Epithelial cell of esophagus (primary cell): ENCODE measurements at regions not wholly inside any gene's neighbourhood (a gene's known extent, or its start where the extent isn't known, plus 50 kb on each side); places are given as distances from the start of the nearest gene placed in this dataset.
A peak's percentile ranks its signal among the peaks of the same experiment; 100 is the strongest.

Source experiments
- DNase-seq: peaks from one replicate; pipeline ENCODE4 v3.0.0; 2010; ENCODE audit warnings: low read depth
- H3K4me3 ChIP-seq: 2 replicates; pipeline ENCODE4 v1.5.1; 2011; ENCODE audit warnings: mild to moderate bottlenecking, low read length, control low read depth
- TF ChIP-seq, protein P1 (sequence below): IDR thresholded peaks from 2 replicates; pipeline ENCODE4 v1.5.1; 2011; ENCODE audit warnings: low read depth, mild to moderate bottlenecking, low read length, control low read depth, inconsistent platforms; ENCODE audit not compliant: insufficient read depth; ENCODE audit errors: missing control alignments

DNA sequence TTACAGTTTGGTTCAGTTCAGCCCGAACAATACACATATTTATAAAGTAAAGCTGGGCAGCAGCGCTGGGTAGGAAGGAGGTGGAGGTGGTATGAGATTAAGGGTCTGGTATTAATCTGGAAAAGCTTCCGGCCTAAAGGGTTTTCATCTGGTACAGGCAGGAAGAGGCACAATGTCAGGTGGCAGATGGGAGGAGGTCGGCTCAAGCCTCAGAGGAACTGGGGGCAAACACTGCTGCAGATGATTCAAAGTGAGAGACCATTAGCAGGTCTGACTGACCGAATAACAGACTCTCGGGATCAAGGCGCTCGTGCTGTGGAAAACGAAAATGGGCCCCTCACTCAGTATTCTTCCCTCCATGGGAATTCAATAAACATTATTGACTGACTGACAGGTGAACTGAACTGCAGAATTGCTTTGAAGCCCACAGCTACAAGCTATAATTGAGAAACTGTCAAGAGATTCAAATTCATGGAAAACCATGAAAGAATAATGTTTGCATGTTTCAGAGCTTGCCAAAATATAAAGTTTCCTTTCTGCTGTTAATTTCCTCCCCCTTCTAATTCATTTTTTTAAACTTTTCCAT, 75.3 kb downstream of the TMEM167A start:
- DNase-seq, result no peak
- no peak overlapping the region for H3K4me3 ChIP-seq
- TF ChIP-seq, protein P1, sequence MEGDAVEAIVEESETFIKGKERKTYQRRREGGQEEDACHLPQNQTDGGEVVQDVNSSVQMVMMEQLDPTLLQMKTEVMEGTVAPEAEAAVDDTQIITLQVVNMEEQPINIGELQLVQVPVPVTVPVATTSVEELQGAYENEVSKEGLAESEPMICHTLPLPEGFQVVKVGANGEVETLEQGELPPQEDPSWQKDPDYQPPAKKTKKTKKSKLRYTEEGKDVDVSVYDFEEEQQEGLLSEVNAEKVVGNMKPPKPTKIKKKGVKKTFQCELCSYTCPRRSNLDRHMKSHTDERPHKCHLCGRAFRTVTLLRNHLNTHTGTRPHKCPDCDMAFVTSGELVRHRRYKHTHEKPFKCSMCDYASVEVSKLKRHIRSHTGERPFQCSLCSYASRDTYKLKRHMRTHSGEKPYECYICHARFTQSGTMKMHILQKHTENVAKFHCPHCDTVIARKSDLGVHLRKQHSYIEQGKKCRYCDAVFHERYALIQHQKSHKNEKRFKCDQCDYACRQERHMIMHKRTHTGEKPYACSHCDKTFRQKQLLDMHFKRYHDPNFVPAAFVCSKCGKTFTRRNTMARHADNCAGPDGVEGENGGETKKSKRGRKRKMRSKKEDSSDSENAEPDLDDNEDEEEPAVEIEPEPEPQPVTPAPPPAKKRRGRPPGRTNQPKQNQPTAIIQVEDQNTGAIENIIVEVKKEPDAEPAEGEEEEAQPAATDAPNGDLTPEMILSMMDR, result no peak

GRCh38 chr5:83000922-83001321, 76.3 kb downstream of the TMEM167A start:
- no peak for DNase-seq
- H3K4me3 ChIP-seq, result no peak overlapping the region
- TF ChIP-seq, protein P1, result no peak

DNA sequence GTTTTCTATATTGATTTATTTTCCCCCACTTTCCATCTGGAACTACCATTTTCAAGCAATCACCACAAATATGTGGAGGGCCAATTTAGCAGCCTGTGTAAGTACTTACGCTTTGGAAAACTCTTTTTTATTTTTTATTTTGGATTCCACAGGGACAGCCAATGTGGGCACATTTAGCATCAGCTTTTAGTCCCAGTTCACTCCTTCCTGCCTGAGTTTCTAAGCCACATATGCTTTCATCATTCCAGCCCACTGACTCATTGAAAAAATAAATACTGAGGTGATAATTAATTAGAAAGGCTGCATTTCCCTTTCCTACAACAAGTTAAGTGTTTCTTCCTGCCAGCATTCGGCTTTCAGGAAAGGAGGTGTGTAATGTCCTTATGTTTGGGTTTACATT, 76.8 kb downstream of the TMEM167A start:
- peak; percentile 41 for DNase-seq
- H3K4me3 ChIP-seq, result no peak overlapping the region
- TF ChIP-seq, protein P1, result no peak

GRCh38 chr5:82993416-82993815, 83.8 kb downstream of the TMEM167A start:
- no peak for DNase-seq
- TF ChIP-seq, protein P1, result no peak
- no peak overlapping the region for H3K4me3 ChIP-seq

DNA sequence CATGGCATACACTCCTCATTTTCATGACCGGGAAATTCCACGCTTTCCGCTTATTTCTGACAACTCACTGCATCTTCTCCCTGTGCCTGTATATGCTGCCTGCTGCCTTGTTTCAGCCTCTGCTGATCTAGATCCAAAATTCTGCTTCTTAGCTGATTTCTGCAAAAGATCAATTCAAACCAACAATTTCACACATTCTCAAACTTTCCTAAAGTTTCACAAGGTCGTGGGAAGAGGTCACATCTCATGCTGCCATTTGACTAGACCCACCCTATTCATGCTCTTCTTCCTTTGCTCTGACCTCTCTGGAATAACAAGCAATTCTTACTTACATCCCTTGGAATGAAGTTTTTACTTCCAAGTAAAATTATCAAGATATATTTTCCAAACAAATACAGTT, 84.5 kb downstream of the TMEM167A start:
- no peak for DNase-seq
- TF ChIP-seq, protein P1, result no peak
- no peak overlapping the region for H3K4me3 ChIP-seq

- TF ChIP-seq, protein P1, result no peak
- peak; percentile 77 for DNase-seq
Observed at GRCh38 chr5:82991678-82992323, 85.4 kb downstream of the TMEM167A start.

DNA sequence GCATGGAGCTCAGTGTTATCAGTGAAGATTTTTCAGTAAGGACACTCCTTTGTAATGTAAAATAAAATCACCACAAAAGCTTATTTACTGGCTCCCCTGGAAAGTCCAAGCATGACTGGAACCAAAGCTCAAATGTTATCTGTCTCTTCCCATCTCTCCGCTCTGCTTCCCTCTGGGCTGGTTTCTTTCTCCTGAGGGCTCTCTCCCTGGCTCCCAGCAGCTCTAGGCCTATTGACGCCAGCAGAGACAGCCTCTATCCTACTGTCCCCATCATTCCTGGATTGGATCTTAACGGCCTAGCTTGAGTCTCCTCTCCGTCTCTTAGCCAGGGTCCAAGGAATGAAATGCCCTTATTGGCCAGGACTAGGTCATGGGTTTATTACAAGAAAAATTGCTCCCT, 86.1 kb downstream of the TMEM167A start:
- no peak overlapping the region for H3K4me3 ChIP-seq
- TF ChIP-seq, protein P1, result no peak
- DNase-seq, result no peak

More at GRCh38 chr5:82991678-82992323, 85.4 kb downstream of the TMEM167A start:
- no peak overlapping the region for H3K4me3 ChIP-seq
